Ovary (tissue), 7 donors: ENCODE measurements at regions not wholly inside any gene's neighbourhood (a gene's known extent, or its start where the extent isn't known, plus 50 kb on each side); places are given as distances from the start of the nearest gene placed in this dataset.

ENCODE experiments used
- DNase-seq, 5 donors: peaks; one replicate each; pipeline ENCODE4 v3.0.0-alpha.2; 2019 to 2020
- H3K27ac ChIP-seq, 2 donors: fragments of 200-600 bp; one replicate each; pipeline versions ENCODE4 v1.5.1 to v1.8.0; 2019 to 2022
- H3K27me3 ChIP-seq: fragments of 200-600 bp; one replicate; pipeline ENCODE4 v1.8.0; 2022
- H3K36me3 ChIP-seq: fragments of 200-600 bp; sonication (generic); one replicate; pipeline ENCODE4 v1.5.1; 2019
- H3K4me1 ChIP-seq: one replicate; pipeline ENCODE4 v1.8.1; 2013; ENCODE audit warnings: mild to moderate bottlenecking, moderate library complexity; ENCODE audit not compliant: insufficient read depth
- H3K4me3 ChIP-seq: fragments of 200-600 bp; sonication (generic); one replicate; pipeline ENCODE4 v1.5.1; 2017
- H3K9me3 ChIP-seq, 2 donors: fragments of 200-600 bp in 1 of 2; sonication (generic) in 1 of 2; one replicate each; pipeline versions ENCODE4 v1.5.1 to v1.8.1; 2013 to 2019; ENCODE audit warnings: mild to moderate bottlenecking in 1 of 2, moderate library complexity in 1 of 2
- EP300 ChIP-seq: sonication (generic); formaldehyde crosslinking; IDR thresholded peaks from one replicate; pipeline ENCODE4 v1.6.1; 2017; ENCODE audit warnings: antibody characterized with exemption
- POLR2A ChIP-seq: fragments of 450-650 bp; IDR thresholded peaks from one replicate; pipeline ENCODE4 v1.6.1; 2017; ENCODE audit warnings: antibody characterized with exemption, mild to moderate bottlenecking, moderate library complexity
- WGBS, 3 donors: extraction: QIAGEN DNeasy Blood & Tissue Kit in 1 of 3; methylation state at CpG; one replicate each; pipeline versions ENCODE4 v1.1.5 to v1.1.7; 2013 to 2017; 5-methylcytosine and 5-hydroxymethylcytosine counted together
- intact Hi-C, 4 donors: fragments of 100-400 bp; cut with DNase I; formaldehyde crosslinking; loops; one replicate each; pipeline versions ENCODE4 v1.11.0 to v1.15.1; 2022 to 2023
- TF ChIP-seq, protein P1 (sequence below), 3 donors: fragments of 450-650 bp in 2 of 3; fragments of 200-600 bp in 1 of 3; IDR thresholded peaks; one replicate each; pipeline versions ENCODE4 v1.5.1 to v1.8.0; 2016 to 2022; ENCODE audit warnings: antibody characterized with exemption in 3 of 3, mild to moderate bottlenecking in 1 of 3
- donor health status: DM: no; HTN: no; CAD: no; lungs with moderate emphysema.
- donor health status: DM: no; HTN: no; CAD: no.
- donor health status: Bipolar disorder and iron deficiency.
- donor health status: DM: no; HTN: no; CAD: no.
- donor health status: DM: yes; HTN: yes; CAD: no.

DNA sequence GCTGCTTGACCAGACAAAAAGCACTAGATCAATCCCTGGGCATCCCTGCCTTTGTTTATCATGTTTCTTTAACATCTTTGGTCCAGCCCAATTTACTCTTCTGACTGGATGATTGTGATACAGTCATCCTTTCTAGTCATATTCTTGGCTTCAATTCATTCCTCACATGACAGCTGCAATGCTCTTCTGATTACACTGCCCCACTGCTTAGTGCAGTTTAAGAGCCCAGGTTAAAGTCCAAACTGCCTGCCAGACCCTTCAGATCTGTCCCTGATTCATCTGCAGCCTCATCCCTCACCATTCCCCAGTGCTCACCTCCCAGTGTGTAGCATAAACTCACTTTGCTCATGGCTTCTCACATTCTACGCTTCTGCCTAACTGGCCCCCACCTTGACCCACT lies 383.8 kb downstream of the TNS3 start:
- 95 to 100% (median 100%) methylated on average over 1 of the region's 1 CpG for WGBS, 3 donors
- no peak for TF ChIP-seq POLR2A
- TF ChIP-seq, protein P1, sequence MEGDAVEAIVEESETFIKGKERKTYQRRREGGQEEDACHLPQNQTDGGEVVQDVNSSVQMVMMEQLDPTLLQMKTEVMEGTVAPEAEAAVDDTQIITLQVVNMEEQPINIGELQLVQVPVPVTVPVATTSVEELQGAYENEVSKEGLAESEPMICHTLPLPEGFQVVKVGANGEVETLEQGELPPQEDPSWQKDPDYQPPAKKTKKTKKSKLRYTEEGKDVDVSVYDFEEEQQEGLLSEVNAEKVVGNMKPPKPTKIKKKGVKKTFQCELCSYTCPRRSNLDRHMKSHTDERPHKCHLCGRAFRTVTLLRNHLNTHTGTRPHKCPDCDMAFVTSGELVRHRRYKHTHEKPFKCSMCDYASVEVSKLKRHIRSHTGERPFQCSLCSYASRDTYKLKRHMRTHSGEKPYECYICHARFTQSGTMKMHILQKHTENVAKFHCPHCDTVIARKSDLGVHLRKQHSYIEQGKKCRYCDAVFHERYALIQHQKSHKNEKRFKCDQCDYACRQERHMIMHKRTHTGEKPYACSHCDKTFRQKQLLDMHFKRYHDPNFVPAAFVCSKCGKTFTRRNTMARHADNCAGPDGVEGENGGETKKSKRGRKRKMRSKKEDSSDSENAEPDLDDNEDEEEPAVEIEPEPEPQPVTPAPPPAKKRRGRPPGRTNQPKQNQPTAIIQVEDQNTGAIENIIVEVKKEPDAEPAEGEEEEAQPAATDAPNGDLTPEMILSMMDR (IDR thresholded peaks at IDR 0.05): no peak
- no peak for TF ChIP-seq EP300

DNA sequence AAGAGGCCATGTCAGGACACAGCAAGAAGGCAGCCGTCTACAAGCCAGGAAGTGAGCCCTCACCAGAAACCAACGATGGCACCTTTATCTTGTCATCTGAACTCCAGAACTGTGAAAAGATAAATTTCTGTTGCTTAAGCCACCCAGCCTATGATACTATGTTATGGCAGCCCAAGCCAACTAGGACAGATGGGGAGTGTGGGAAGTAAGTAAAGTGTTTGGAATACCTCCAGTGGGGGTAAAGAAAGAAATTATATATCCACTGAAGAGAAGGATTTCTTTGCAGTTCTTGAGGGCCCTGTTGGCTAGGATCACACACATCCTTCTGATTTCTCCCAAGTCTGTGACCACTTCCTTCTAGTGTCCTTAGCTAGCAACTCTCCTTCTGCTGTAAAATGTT lies 384.4 kb downstream of the TNS3 start:
- TF ChIP-seq, protein P1 (IDR thresholded peaks at IDR 0.05): no peak
- TF ChIP-seq POLR2A: no peak
- no peak for TF ChIP-seq EP300
- WGBS, 3 donors: 75 to 84% (median 78%) methylated on average over 2 of the region's 2 CpGs
- H3K9me3 ChIP-seq: no peaks in the 10 kb centered on the region
- intact Hi-C loops: no loop called here
- no peaks in the 10 kb centered on the region for H3K36me3 ChIP-seq
- H3K4me1 ChIP-seq: no peaks in the 10 kb centered on the region
- no peaks in the 10 kb centered on the region for H3K27me3 ChIP-seq
- DNase-seq: no peak
- H3K27ac ChIP-seq: no peak overlapping the region
- H3K4me3 ChIP-seq: no peak overlapping the region

More for the DNA sequence above, 383.8 kb downstream of the TNS3 start:
- Histone ChIP-seq H3K27me3 (no peaks in the 10 kb centered on the region), H3K9me3 (no peaks in the 10 kb centered on the region), H3K4me1 (no peaks in the 10 kb centered on the region), H3K4me3 (no peak overlapping the region), H3K36me3 (no peaks in the 10 kb centered on the region), H3K27ac (no peak overlapping the region)
- intact Hi-C loops: no loop called here
- no peak for DNase-seq

DNA sequence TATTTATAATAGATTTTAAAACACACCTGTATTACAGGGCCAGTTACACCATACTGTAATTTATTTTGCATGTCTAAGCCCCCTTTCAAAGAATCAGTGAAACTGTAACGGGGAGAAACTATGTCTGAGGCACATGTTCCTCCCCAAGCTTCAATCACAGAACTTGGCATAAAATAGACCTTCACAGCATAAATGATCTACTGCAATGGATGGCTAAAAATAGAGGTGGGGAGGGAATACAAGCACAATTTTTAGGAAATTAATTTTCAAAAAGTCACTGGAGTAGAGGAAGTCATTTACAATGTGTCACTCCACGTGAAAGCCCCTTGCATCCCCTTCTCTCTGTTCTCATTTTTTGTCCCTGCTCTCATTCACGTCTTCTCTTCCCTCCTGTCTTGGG lies 385.2 kb downstream of the TNS3 start:
- TF ChIP-seq EP300: no peak
- Histone ChIP-seq H3K36me3 (no peaks in the 10 kb centered on the region), H3K4me1 (no peaks in the 10 kb centered on the region), H3K9me3 (no peaks in the 10 kb centered on the region), H3K27me3 (no peaks in the 10 kb centered on the region), H3K4me3 (no peak overlapping the region), H3K27ac (no peak overlapping the region)
- intact Hi-C loops: no loop called here
- WGBS, 3 donors: 78 to 91% (median 88%) methylated on average over 3 of the region's 3 CpGs
- DNase-seq: no peak

DNA sequence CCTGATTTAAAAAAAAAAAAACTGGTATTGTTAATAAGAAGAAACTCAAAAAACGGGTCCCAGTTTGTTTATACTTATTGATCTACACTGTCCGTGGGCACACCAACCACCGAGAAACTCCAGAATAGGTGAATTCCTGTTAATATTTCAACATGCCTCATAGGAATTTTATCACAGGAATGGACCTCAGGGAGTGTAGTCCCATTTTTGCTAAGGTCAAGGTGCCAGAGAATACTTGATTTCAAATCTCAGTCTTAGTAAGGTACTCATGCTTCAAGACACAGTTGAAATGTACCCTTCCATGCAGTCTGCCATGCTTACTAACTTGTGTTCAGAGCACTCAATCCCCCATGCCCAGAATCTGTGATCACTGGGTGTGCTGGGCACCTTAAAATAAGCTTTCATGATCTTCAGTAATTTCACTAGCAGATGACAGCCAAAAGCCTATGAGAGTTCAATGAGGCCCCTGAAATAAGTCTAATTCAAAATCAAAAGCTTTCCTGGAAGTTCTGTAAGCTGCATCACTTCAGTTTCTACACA lies 385.7 kb downstream of the TNS3 start:
- no peaks in the 10 kb centered on the region for H3K9me3 ChIP-seq
- no peak overlapping the region for H3K4me3 ChIP-seq
- WGBS, 3 donors: 68 to 85% (median 79%) methylated on average over 3 of the region's 3 CpGs
- no peak for DNase-seq
- no peaks in the 10 kb centered on the region for H3K4me1 ChIP-seq
- no peaks in the 10 kb centered on the region for H3K27me3 ChIP-seq
- H3K36me3 ChIP-seq: no peaks in the 10 kb centered on the region
- intact Hi-C loops: no loop called here
- no peak for TF ChIP-seq EP300
- TF ChIP-seq, protein P1 (IDR thresholded peaks at IDR 0.05): no peak
- no peak for TF ChIP-seq POLR2A
- no peak overlapping the region for H3K27ac ChIP-seq

DNA sequence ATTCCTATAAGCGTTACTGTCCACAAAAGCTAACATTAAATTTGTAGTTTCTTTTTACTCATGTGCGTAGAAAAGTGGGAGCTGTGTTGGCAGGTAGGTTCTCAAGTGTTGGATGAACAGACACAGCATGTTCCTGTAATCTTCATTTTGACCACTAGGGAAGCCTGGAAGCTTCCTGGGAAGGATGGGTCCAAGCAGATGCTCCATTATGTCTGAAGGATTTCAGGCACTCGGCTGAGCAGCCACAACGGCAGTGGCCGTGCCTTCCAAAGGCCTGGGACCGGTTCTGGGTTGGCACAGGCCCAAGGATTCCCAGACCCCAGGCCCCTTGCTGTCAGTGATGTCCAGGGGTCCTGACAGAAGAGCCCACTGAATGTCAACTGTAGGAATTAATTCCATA lies 386.3 kb downstream of the TNS3 start:
- intact Hi-C loops: no loop called here
- Histone ChIP-seq H3K4me3 (no peak overlapping the region), H3K36me3 (no peaks in the 10 kb centered on the region), H3K27ac (no peak overlapping the region), H3K4me1 (no peaks in the 10 kb centered on the region), H3K27me3 (no peaks in the 10 kb centered on the region), H3K9me3 (no peaks in the 10 kb centered on the region)
- WGBS, 3 donors: 91 to 96% (median 93%) methylated on average over 6 of the region's 6 CpGs
- no peak for DNase-seq
- TF ChIP-seq, protein P1 (IDR thresholded peaks at IDR 0.05): no peak
- no peak for TF ChIP-seq EP300
- TF ChIP-seq POLR2A: no peak
